HUES48 (cell line): ENCODE measurements at regions not wholly inside any gene's neighbourhood (a gene's known extent, or its start where the extent isn't known, plus 50 kb on each side); places are given as distances from the start of the nearest gene placed in this dataset.

Experiments
- H3K27ac ChIP-seq: one replicate; pipeline ENCODE4 v1.7.0; 2013; ENCODE audit warnings: low read depth, low read length, inconsistent platforms
- H3K27me3 ChIP-seq: 2 replicates; pipeline ENCODE4 v1.6.1; 2013; ENCODE audit warnings: mild to moderate bottlenecking, low read length; ENCODE audit not compliant: control insufficient read depth, insufficient read depth
- H3K36me3 ChIP-seq: 2 replicates; pipeline ENCODE4 v1.6.1; 2013; ENCODE audit warnings: low read length; ENCODE audit not compliant: control insufficient read depth, insufficient read depth
- H3K4me1 ChIP-seq: 2 replicates; pipeline ENCODE4 v1.6.1; 2013; ENCODE audit warnings: mild to moderate bottlenecking, low read length; ENCODE audit not compliant: control insufficient read depth, insufficient read depth
- H3K4me3 ChIP-seq: 2 replicates; pipeline ENCODE4 v1.5.1; 2013; ENCODE audit warnings: mild to moderate bottlenecking, low read depth, low read length
- H3K9ac ChIP-seq: 2 replicates; pipeline ENCODE4 v1.6.1; 2013; ENCODE audit warnings: mild to moderate bottlenecking, low read depth, low read length, moderate library complexity
- H3K9me3 ChIP-seq: 2 replicates; pipeline ENCODE4 v1.6.1; 2013; ENCODE audit warnings: low read length; ENCODE audit not compliant: control insufficient read depth, insufficient read depth

DNA sequence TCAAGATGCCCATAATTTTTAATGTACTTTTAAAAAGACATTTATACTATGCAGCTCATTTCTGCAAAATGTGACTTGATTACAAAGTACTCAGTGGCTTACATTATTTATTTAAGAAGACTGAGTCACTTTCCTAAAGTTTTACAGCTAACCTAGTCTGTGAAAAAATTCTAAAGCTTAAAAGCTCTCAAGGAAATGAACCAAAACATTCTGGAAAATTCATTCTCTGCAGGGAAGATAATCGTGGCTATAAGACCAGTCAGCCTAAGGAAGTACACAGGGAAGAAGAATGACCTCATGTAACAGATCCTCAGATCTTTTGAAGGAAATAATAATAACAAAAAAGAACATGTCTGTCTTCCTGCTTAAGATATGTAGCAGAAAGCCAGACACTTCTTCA, 232.1 kb upstream of the STK17B start:
- Histone ChIP-seq H3K4me1 (peaks cover 5% of the 10 kb centered on the region; the same call in 1 of the 2 replicates), H3K9ac (no peak overlapping the region), H3K9me3 (no peaks in the 10 kb centered on the region), H3K27me3 (no peaks in the 10 kb centered on the region), H3K4me3 (no peak overlapping the region), H3K27ac (no peak overlapping the region), H3K36me3 (no peaks in the 10 kb centered on the region)

DNA sequence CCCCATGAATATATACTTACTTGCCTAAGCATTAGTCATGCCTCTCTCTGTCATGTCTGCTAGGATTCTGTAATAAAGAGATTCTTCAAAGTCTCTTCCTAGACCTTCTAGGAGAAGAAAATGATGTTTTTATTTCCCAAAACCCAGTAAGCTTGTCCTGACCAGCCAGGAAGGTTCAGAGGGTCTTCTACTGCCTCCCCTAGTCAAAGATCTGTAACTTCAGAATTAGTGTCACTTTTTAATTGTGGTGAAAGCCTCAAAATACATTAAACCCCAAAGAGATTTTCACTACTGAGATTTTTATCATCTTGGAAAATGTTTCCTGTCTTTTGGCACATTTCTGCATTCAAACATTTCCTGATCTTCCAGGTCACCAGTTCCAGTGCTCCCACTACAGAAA, 232.9 kb upstream of the STK17B start:
- Histone ChIP-seq H3K4me1 (peaks cover 4% of the 10 kb centered on the region; the same call in 1 of the 2 replicates), H3K27me3 (no peaks in the 10 kb centered on the region), H3K36me3 (no peaks in the 10 kb centered on the region), H3K9me3 (no peaks in the 10 kb centered on the region), H3K9ac (no peak overlapping the region), H3K27ac (no peak overlapping the region), H3K4me3 (no peak overlapping the region)

DNA sequence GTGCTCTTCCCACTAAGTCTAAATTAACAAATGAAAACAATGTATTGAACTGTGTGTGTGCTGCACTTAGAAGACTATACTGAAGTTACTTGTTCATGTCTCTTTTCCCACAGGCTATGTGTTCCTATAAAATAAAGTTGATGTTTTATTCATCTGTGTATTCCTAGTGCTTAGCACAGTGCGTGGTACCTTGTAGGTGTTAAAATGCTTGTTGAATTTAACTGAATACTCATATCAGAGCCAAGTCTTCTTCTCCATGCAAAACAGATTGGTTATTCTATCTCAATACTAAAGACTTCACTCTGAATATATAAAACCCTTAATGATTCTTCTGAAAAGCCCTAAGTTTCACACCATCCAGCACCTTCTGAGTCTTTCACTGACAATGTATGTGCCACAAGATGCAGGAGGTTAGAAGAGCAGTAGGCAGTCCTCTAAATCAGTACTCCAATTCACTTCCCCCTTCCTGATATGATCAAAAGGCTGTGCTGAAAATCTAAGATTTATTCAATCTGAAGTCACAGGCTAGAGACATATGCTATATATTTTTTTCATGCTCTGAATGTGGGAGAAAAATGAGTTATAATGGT, 231.7 kb upstream of the CCDC150 start:
- H3K36me3 ChIP-seq, result no peaks in the 10 kb centered on the region
- no peaks in the 10 kb centered on the region for H3K9me3 ChIP-seq
- no peaks in the 10 kb centered on the region for H3K27me3 ChIP-seq
- H3K4me3 ChIP-seq, result no peak overlapping the region
- H3K27ac ChIP-seq, result no peak overlapping the region
- H3K9ac ChIP-seq, result no peak overlapping the region
- no peaks in the 10 kb centered on the region for H3K4me1 ChIP-seq

DNA sequence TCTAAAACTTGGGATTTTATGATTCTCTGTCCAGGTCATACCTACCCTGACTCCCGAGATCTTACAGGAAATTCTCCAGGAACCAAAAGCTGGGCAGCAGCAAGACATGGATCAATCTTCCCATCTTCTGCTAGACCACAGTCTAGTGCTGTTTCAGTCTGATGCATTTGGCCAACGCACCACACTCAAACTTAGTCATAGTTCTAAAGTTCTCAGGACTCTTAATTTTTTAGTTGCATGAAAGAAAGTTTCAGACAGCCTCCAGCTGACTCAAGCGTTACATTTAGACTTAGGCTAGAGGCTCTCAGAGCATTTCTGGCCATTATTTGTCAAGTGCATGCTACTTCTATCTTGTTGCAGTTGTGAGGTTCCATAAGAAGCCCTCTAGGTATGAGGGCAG, 230.1 kb upstream of the CCDC150 start:
- no peaks in the 10 kb centered on the region for H3K4me1 ChIP-seq
- H3K4me3 ChIP-seq, result no peak overlapping the region
- no peaks in the 10 kb centered on the region for H3K36me3 ChIP-seq
- no peak overlapping the region for H3K27ac ChIP-seq
- no peaks in the 10 kb centered on the region for H3K27me3 ChIP-seq
- H3K9me3 ChIP-seq, result no peaks in the 10 kb centered on the region
- H3K9ac ChIP-seq, result no peak overlapping the region

DNA sequence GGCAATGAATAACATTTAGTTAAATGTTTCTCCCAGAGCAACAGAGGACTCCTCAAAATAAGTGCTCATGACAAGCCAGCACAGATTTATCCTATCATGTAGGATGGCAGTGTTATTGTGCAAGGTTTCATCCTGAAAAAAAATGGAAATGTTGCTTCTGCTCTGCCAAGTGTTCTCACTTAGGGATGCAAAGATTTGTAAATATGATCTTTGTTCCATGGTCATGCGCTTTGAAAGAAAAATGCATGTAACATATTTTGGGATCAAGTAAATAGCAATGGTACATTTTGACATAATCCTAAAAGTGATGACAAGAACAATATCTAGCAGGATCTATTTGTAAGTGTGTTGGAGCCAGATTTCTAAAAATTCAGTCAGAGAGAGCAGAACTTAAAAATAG, 229.5 kb upstream of the CCDC150 start:
- Histone ChIP-seq H3K4me1 (no peaks in the 10 kb centered on the region), H3K9me3 (no peaks in the 10 kb centered on the region), H3K36me3 (no peaks in the 10 kb centered on the region), H3K27me3 (no peaks in the 10 kb centered on the region), H3K27ac (no peak overlapping the region), H3K4me3 (no peak overlapping the region), H3K9ac (no peak overlapping the region)

DNA sequence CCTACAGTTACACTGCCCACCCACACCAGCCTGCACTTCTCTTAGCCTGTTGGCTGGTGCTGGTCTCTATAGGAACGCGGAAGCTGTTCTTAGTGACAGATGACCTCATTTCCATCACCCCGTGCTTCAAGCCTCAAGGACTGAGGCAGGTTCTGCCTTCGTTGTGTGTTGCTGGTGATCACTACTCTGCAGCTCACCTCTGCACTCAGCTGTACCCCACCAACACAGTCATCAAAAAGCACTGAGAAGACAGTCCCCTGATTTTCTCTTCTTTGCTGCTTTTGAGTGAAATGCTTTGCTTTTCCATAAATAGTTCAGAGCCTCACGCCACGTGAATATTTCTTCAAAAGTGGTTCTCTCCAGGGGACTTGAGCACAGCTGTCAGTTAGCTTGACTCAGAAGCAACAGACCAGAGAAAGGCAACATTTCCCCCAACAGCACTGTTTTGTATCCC, 225.7 kb upstream of the CCDC150 start:
- no peak overlapping the region for H3K27ac ChIP-seq
- no peaks in the 10 kb centered on the region for H3K9me3 ChIP-seq

DNA sequence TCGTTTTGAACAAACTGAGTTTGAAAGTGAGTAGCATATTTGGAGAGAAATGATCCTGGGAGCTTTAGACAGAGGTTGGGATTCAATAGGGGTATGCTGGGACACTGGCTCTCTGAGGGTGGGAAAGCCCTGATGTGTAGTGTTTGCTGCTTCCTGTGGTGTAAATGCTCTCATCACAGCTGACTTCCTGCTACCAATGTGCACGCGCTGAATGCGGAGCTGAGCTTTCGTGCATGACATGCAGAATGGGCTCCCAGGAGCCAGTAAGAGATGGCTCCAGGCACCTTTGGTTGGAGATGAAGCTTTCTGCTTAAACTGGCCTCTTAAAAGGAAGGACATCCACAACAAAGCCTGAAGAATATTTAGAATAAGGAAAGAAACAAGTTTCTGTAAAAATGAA, 224.1 kb upstream of the CCDC150 start:
- H3K27me3 ChIP-seq, result no peaks in the 10 kb centered on the region
- H3K36me3 ChIP-seq, result no peaks in the 10 kb centered on the region
- no peak overlapping the region for H3K27ac ChIP-seq
- no peaks in the 10 kb centered on the region for H3K9me3 ChIP-seq
- H3K9ac ChIP-seq, result no peak overlapping the region
- no peak overlapping the region for H3K4me3 ChIP-seq
- H3K4me1 ChIP-seq, result no peaks in the 10 kb centered on the region

More for the DNA sequence above, 225.7 kb upstream of the CCDC150 start:
- H3K4me3 ChIP-seq, result no peak overlapping the region
- no peak overlapping the region for H3K9ac ChIP-seq
- no peaks in the 10 kb centered on the region for H3K27me3 ChIP-seq
- H3K36me3 ChIP-seq, result no peaks in the 10 kb centered on the region
- H3K4me1 ChIP-seq, result no peaks in the 10 kb centered on the region

DNA sequence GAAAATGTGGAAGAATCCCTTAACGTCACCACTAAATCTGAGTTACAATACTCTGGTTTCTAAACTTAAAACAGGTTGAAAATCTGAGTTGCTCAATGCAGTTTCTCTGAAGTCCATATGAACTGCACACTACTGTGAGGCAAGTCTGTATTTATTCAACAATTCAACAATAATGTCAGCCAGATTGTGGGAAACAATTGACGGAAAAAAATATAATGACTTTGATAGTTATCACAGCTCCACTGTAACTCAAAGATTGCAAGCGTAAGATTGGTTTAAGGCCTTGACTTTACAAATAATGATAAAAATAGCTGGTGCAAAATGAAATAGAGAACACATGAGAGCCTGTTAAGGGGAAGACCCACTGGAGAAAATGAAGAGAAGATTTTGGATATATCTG, 219.4 kb upstream of the CCDC150 start:
- Histone ChIP-seq H3K36me3 (no peaks in the 10 kb centered on the region), H3K4me1 (no peaks in the 10 kb centered on the region), H3K27me3 (no peaks in the 10 kb centered on the region), H3K4me3 (no peak overlapping the region), H3K27ac (no peak overlapping the region), H3K9me3 (no peaks in the 10 kb centered on the region), H3K9ac (no peak overlapping the region)

DNA sequence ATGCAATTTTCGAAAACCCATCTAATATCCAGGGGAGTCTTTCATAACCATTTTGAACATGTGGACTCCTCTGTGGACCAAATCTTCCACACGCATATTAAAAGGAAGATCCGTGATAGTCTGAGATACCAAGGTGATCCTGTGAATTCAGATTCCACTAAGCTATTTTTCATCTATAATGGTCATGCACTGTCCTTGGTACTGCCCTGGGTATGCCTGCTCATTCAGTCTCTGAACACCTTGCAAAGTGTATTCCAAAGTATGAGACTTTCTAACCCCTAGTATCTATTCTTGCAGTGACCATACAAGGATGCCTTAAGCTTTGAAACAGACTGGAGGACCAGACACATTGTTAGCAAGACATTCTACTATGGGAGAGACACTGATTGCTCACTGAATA, 217.6 kb upstream of the CCDC150 start:
- Histone ChIP-seq H3K36me3 (no peaks in the 10 kb centered on the region), H3K9ac (no peak overlapping the region), H3K4me1 (no peaks in the 10 kb centered on the region), H3K27ac (no peak overlapping the region), H3K27me3 (no peaks in the 10 kb centered on the region), H3K4me3 (no peak overlapping the region), H3K9me3 (no peaks in the 10 kb centered on the region)

DNA sequence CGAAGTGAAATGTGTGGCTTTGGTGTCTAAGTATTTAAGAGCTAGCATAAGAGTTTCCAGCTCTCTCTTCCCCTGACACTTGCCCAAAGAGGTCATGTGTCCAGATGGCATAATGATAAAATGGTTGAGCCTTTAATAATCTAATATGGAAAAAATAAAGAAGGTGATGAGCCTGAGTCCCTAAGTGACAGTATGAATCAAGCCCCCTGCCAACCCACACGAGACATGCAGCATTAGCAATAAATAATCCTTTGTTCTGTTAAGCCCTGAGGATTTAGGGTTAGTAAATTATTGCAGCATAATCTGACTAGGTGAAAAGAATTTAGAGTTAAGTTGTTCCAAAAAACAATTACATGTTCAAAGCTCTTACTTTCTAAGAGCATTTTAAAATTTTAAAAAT, 217.2 kb upstream of the CCDC150 start:
- no peak overlapping the region for H3K4me3 ChIP-seq
- no peaks in the 10 kb centered on the region for H3K36me3 ChIP-seq
- H3K9me3 ChIP-seq, result no peaks in the 10 kb centered on the region
- no peak overlapping the region for H3K27ac ChIP-seq
- no peaks in the 10 kb centered on the region for H3K27me3 ChIP-seq
- H3K4me1 ChIP-seq, result no peaks in the 10 kb centered on the region
- H3K9ac ChIP-seq, result no peak overlapping the region

DNA sequence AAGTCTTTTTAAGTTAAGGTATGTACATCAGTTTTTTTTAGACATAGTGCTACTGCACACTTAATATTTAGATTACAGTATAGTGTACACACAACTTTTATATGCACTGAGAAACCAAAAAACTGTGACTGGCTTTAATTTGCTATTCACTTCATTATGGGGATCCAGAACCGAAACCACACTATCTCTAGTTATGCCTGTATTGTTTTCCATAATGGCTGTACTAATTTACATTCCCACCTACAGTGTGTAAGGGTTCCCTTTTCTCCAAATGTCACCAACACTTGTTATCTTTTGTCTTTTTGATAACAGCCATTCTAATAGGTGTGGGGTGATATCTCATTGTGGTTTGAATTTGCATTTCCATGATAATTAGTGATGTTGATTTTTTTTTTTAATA, 213.4 kb upstream of the CCDC150 start:
- Histone ChIP-seq H3K27me3 (no peaks in the 10 kb centered on the region), H3K4me3 (no peak overlapping the region), H3K36me3 (no peaks in the 10 kb centered on the region), H3K9ac (no peak overlapping the region), H3K4me1 (no peaks in the 10 kb centered on the region), H3K9me3 (no peaks in the 10 kb centered on the region), H3K27ac (no peak overlapping the region)
